ENCODE measurements at regions not wholly inside any gene's neighbourhood (a gene's known extent, or its start where the extent isn't known, plus 50 kb on each side); places are given as distances from the start of the nearest gene placed in this dataset.

GRCh38 chr4:22103768-22104167 lies 155.2 kb upstream of the KCNIP4 start:
- DNase-seq (ENCODE audit: low read depth): no peak

- DNase-seq (ENCODE audit: low read depth): peak; percentile 30
These were observed 151.3 kb upstream of the KCNIP4 start for GRCh38 chr4:22099896-22100295.

GRCh38 chr4:22097596-22097995 lies 149.0 kb upstream of the KCNIP4 start:
- no peak for DNase-seq (ENCODE audit: low read depth)

- DNase-seq (ENCODE audit: low read depth): no peak
These were observed 145.6 kb upstream of the KCNIP4 start for GRCh38 chr4:22094217-22094616.

GRCh38 chr4:22093126-22093525 lies 144.6 kb upstream of the KCNIP4 start:
- no peak for DNase-seq (ENCODE audit: low read depth)

GRCh38 chr4:22091906-22092305 lies 143.3 kb upstream of the KCNIP4 start:
- no peak for DNase-seq (ENCODE audit: low read depth)

- peak; percentile 9 for DNase-seq (ENCODE audit: low read depth)
These were observed 142.8 kb upstream of the KCNIP4 start for GRCh38 chr4:22091352-22091717.

- peak; percentile 37 for DNase-seq (ENCODE audit: low read depth)
These were observed 142.2 kb upstream of the KCNIP4 start for GRCh38 chr4:22090661-22091351.

GRCh38 chr4:22077571-22077970 lies 129.0 kb upstream of the KCNIP4 start:
- DNase-seq (ENCODE audit: low read depth): no peak

- DNase-seq (ENCODE audit: low read depth): no peak
These were observed 124.2 kb upstream of the KCNIP4 start for GRCh38 chr4:22072726-22073125.

- no peak for DNase-seq (ENCODE audit: low read depth)
These were observed 123.7 kb upstream of the KCNIP4 start for GRCh38 chr4:22072240-22072639.

GRCh38 chr4:22071749-22072148 lies 123.2 kb upstream of the KCNIP4 start:
- DNase-seq (ENCODE audit: low read depth): peak; percentile 33

- DNase-seq (ENCODE audit: low read depth): no peak
These were observed 121.7 kb upstream of the KCNIP4 start for GRCh38 chr4:22070256-22070655.

- DNase-seq (ENCODE audit: low read depth): no peak
These were observed 115.0 kb upstream of the KCNIP4 start for GRCh38 chr4:22063613-22064012.

GRCh38 chr4:22062676-22063075 lies 114.1 kb upstream of the KCNIP4 start:
- no peak for DNase-seq (ENCODE audit: low read depth)

- no peak for DNase-seq (ENCODE audit: low read depth)
These were observed 107.4 kb upstream of the KCNIP4 start for GRCh38 chr4:22055954-22056353.

- DNase-seq (ENCODE audit: low read depth): no peak
These were observed 103.5 kb upstream of the KCNIP4 start for GRCh38 chr4:22052076-22052475.

- no peak for DNase-seq (ENCODE audit: low read depth)
These were observed 99.8 kb upstream of the KCNIP4 start for GRCh38 chr4:22048323-22048722.

GRCh38 chr4:22047793-22048192 lies 99.2 kb upstream of the KCNIP4 start:
- DNase-seq (ENCODE audit: low read depth): no peak

- no peak for DNase-seq (ENCODE audit: low read depth)
These were observed 96.6 kb upstream of the KCNIP4 start for GRCh38 chr4:22045051-22045630.

GRCh38 chr4:22031423-22031822 lies 82.9 kb upstream of the KCNIP4 start:
- no peak for DNase-seq (ENCODE audit: low read depth)

- DNase-seq (ENCODE audit: low read depth): no peak
These were observed 82.3 kb upstream of the KCNIP4 start for GRCh38 chr4:22030881-22031280.

- no peak for DNase-seq (ENCODE audit: low read depth)
These were observed 81.7 kb upstream of the KCNIP4 start for GRCh38 chr4:22030307-22030706.

- DNase-seq (ENCODE audit: low read depth): no peak
These were observed 81.2 kb upstream of the KCNIP4 start for GRCh38 chr4:22029803-22030202.
